ENCODE measurements at regions not wholly inside any gene's neighbourhood (a gene's known extent, or its start where the extent isn't known, plus 50 kb on each side); places are given as distances from the start of the nearest gene placed in this dataset.

DNA sequence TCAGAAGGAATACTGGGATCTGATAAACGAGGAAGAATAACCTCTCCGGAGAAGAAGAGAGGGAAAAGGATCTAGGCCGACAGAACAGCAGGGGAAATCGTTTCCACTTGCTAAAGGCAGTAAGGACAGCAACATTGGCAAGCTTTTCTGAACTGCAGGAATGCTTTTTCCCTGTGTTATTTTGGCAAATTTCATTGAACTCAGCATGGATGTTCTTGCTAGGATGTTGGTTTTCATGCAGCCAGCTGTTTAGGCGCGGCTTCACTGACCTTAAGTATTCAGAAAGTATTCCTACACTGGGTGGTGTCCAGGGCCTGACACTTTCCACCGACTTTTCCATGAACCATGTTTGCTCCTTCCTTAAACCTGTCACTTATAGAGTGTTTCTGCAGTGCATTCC, 489.7 kb downstream of the CNTN3 start:
- no peak for DNase-seq

- no peak for DNase-seq
Observed at GRCh38 chr3:74122281-74122680, 492.2 kb downstream of the CNTN3 start.

DNA sequence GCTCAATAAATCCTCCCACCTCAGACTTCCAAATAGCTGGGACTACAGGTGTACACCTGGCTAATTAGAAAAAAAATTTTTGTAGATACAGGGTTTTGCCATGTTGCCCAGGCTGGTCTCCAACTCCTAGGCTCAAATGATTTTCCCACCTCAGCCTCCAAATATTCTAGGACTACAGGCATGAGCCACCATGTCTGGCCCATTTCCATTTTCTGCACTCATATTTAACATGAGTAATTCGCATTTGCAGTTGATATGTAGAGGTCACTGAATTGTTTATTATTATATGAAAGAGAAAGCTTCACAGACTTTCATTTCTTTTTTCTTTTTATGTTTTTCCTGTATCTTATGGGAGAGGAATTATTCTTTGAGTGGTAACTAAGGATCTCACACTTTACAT, 492.7 kb downstream of the CNTN3 start:
- DNase-seq = no peak

DNA sequence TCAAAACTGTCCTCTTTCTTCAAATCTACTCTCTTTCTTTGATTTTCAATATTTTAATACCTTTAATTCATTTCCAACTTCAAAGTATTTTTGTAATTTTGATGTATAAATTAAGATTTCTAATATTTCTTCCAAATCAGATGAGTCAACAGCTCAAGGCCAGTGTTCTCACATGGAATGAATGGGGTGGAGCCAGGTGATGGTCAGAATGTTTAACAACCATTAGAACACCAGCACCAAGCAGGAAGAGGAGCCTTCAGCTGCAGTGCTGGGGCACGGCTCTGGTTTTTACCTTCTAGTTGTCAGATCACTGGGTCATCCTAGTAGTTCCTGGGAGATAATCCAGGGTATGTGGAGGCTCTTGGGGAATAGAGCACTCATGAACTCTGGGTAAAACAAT, 494.5 kb upstream of the PDZRN3 start:
- DNase-seq = no peak

- DNase-seq = no peak
Observed at GRCh38 chr3:74115906-74116305, 491.2 kb upstream of the PDZRN3 start.

DNA sequence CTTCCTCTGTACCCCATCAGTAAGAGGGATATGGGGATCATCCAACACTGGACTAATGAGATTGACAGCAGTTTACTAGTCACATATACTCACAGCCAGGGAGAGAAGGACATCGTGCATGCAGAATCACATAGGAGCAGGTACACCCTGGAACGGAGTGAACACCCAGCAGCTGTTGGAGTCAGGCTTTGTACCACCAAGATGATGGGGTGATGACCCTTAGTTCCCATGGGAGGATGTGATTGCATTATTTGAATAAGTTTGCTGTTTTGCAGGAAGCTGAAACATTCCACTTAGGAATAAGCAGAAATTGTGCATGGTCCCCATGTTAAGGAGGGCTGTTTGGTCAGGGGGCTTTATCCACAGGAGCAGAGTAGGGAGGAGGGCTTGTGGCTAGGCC, 482.7 kb upstream of the PDZRN3 start:
- DNase-seq = no peak

DNA sequence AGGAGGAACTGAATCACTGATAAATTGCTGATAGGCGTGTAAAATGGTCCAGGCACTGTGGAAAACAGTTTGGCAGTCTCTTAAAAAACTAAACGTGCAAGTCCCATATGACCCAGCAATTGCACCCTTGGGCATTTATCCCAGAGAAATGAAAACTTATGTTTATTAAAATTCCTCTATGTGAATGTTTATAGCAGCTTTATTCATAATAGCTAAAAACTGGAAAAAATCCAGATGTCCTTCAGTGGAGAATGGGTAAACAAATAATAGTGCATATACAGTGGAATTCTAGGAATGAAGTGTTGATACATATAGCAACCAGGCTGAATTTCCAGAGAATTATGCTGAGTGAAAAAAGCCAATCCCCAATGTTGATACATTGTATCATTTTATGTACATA, 482.2 kb upstream of the PDZRN3 start:
- no peak for DNase-seq

DNA sequence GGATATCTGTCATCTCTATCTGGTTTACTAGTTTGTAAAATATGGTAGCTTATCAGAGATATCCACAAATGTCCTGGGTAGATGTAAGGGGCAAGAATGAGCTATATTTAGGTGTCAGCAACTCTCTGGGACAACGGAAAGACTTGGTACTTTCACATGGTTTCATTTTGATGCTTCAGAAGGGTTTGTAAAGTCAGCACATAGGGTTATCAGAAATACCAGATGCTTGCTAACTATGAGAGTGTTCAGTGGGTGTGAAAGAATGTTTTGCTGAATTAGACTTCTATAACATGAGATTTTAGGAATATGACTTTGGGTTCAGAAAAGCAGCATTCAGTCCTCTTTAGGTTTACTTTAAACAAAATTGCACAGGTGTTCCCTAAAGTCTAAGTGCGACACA, 466.5 kb upstream of the PDZRN3 start:
- DNase-seq = no peak

GRCh38 chr3:74089814-74090213, 465.1 kb upstream of the PDZRN3 start:
- no peak for DNase-seq

DNA sequence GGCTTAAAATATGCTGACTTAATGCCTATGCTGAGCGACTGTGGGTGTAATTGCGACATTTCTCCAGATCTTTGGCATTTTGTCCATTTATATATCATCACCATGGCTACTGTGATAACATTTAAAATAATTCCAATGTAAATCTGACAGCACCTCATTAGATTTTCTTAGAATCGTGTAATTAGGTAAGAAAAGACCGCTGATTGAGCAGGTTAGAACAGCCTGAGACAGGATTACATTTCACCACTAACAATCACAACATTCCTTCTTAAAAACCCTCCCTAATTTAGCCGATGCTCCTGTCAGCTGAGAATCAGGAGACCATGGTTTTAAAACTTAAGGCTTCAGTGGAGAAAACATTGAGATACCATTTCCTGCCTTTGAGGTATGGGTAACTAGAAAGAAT, 455.3 kb upstream of the PDZRN3 start:
- no peak for DNase-seq

GRCh38 chr3:74075241-74075640, 450.5 kb upstream of the PDZRN3 start:
- no peak for DNase-seq

- DNase-seq = no peak
Observed at GRCh38 chr3:74074700-74075099, 450.0 kb upstream of the PDZRN3 start.

DNA sequence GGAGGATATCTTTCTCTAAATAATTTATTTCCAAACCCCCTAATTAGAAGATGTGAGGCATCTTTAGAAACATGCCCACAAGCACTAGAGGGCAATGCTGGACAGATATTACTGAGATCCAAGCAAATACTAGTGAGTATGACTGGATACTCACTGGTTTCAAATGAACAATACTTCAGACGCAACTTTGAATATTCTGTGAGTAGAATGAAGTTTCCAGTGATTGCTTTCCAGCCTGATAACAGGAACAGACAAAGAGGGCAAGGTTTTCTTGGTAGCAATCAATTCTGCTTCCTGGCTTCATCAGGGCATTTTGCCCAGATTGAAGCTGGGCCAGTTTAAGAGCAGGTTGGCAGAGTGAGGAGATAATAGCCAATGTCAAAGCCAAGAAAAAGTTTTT, 442.6 kb upstream of the PDZRN3 start:
- DNase-seq = no peak

DNA sequence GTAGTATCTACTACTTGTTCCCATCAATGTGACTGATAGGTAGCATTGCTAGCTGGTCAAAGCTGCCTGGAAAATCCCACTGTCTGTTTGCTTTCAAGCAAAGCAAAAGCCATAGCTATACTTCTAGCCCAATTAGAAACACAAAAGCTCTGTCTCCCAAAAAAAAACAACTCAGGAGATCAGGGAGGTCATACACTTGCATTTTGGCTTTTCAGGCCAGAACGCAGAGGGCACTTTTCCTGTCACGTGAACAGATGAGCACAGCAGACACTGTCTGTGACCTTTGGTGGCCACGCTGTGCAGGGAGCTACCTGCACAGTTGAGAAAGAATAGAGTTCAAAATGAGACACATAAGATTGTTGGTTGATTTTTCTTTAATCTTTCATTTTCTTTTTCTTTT, 441.7 kb upstream of the PDZRN3 start:
- no peak for DNase-seq

DNA sequence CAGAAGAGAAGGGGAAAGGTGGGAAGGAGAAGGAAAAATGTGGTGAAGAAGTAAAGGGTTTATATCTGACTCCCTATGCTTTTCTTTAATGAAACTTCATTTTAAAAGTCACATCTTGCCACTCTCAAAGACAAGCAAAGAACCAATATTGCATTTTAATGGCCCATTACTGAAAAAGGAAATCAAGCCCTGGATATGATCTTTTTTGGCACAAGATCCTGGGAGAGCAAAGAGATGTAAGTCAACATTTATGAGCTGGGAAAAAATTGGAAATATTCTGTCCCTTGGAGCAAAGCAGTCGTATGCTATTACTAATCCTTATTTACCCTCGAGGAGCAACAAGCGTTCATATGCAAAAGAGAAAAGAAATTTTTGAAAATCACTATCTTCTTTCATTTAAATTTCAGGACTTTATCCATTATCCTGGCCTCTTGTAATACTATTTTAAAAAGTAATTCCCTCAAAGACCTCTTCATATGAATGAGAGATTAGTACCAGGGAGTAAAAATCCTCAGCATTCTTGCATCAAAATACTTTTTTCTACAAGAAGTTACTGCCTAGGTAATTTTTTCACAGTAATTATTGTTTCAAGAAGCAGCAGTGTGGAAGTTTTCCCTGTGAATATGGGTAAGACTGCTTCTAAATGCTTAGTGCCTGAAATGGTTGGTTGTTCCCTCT, 435.3 kb upstream of the PDZRN3 start:
- no peak for DNase-seq

GRCh38 chr3:74059301-74059922, 434.7 kb upstream of the PDZRN3 start:
- no peak for DNase-seq

DNA sequence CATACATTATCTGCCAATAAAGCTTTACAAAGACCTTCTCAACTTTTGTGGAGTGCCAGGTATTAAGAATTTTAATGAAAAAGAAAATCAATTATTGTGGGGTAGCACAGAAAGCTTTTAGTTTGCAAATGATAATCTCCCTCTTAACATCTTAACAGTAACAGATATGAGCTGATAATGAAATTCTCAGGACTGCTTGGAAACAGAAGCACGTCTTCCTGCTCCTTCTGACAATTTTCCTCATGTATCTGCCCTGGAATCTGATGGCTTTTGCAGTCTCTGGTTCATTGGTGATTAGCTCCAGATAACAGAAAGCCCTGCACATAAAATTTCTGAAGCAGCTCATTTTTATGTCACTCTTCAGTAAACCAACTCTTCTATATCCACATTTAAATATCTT, 432.4 kb upstream of the PDZRN3 start:
- DNase-seq = no peak

GRCh38 chr3:74055061-74055460, 430.3 kb upstream of the PDZRN3 start:
- DNase-seq = no peak

- no peak for DNase-seq
Observed at GRCh38 chr3:74054566-74054965, 429.8 kb upstream of the PDZRN3 start.

- no peak for DNase-seq
Observed at GRCh38 chr3:74053970-74054516, 429.3 kb upstream of the PDZRN3 start.

DNA sequence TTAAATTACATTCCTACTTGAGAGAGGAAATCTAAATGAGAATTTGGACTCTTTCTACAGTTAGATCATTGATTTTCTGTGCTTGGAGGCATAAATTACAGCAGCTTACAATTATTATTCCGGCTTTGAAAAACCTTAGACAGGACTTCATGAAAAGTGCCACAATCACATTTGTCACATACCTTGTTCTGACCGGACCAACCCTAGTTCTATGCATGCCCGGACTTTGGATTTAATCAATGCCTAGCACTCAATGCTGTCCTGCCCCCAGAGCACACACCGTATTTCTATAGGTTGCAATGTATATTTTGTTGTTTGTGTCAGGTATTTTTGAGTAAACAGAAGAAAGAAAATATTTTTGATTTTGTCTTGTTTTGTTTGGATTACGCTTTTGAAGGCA, 424.7 kb upstream of the PDZRN3 start:
- DNase-seq = no peak

DNA sequence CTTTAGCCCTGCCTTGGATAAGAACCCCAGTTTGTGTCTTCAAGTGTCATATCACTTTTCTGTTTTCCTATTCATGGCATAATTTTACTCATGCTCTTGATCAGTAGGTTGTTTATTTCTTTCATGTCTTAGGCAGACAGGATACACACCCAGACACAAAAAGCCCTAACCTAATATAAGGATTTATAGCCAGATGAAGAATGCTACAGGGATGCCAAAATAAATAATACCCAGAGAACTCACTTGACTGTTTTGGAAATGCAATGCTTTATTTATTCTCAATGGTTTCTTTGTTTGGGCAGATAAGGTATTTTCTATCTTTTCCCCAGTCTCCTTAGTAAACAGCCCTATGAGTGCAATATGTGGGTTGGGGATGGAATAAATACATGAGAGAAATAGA, 424.0 kb upstream of the PDZRN3 start:
- no peak for DNase-seq

DNA sequence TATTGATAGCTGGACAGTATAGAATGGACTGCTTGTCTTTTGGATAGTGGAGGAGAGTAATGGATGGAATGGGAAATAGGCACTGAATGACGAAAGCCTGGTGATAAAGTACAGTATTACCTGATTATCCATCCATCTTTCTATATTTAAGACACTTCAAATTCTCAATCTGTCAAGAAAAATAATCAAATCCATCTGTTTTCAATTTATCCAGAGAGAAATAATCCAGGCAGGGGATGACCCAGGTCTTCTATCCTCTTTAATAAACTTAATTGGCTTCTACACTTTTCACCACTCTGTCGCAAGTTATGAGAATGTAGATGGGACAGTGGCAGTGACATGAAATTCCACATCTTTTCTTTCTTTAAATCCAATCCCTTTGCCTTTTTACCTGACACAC, 420.3 kb upstream of the PDZRN3 start:
- no peak for DNase-seq

GRCh38 chr3:74041068-74041675, 416.4 kb upstream of the PDZRN3 start:
- no peak for DNase-seq
